GM23338 (cell line): ENCODE measurements at regions not wholly inside any gene's neighbourhood (a gene's known extent, or its start where the extent isn't known, plus 50 kb on each side); places are given as distances from the start of the nearest gene placed in this dataset.

ENCODE experiments used
- CREB1 ChIP-seq: fragments of 250-450 bp; sonication (Bioruptor Pico); IDR thresholded peaks from 2 replicates; pipeline ENCODE4 v1.5.0; 2020; ENCODE audit warnings: low read depth, mild to moderate bottlenecking, moderate library complexity
- CTCF ChIP-seq, 2 experiments: fragments of 200-600 bp in 1 of 2; sonication (generic) in 1 of 2; conservative IDR thresholded peaks; 2 replicates each; pipeline versions ENCODE4 v1.5.1 to v1.6.1; 2016 to 2017; ENCODE audit warnings: antibody characterized with exemption in 2 of 2, low read depth in 2 of 2, mild to moderate bottlenecking in 2 of 2, moderate library complexity in 1 of 2
- ETS1 ChIP-seq: IDR thresholded peaks from 2 replicates; pipeline ENCODE4 v1.6.1; 2016; ENCODE audit warnings: antibody characterized with exemption
- EZH2 ChIP-seq: fragments of 200-600 bp; sonication (generic); IDR thresholded peaks from one replicate; pipeline ENCODE4 v1.8.0; 2017; ENCODE audit warnings: antibody characterized with exemption, mild to moderate bottlenecking, low read depth; ENCODE audit not compliant: unreplicated experiment
- EZH2phosphoT487 ChIP-seq: fragments of 200-600 bp; sonication (generic); IDR thresholded peaks from one replicate; pipeline ENCODE4 v1.8.1; 2018; ENCODE audit warnings: antibody characterized with exemption; ENCODE audit not compliant: unreplicated experiment
- JUNB ChIP-seq: IDR thresholded peaks from one replicate; pipeline ENCODE4 v1.6.1; 2016; ENCODE audit warnings: antibody characterized with exemption; ENCODE audit not compliant: unreplicated experiment
- NANOG ChIP-seq: IDR thresholded peaks from 2 replicates; pipeline ENCODE4 v1.6.1; 2016; ENCODE audit warnings: antibody characterized with exemption, borderline replicate concordance
- POLR2AphosphoS5 ChIP-seq: IDR thresholded peaks from 2 replicates; pipeline ENCODE4 v1.6.1; 2016; ENCODE audit warnings: antibody characterized with exemption, low read depth
- REST ChIP-seq: IDR thresholded peaks from one replicate; pipeline ENCODE4 v1.6.1; 2018; ENCODE audit warnings: antibody characterized with exemption; ENCODE audit not compliant: unreplicated experiment
- STAT1 ChIP-seq: IDR thresholded peaks from one replicate; pipeline ENCODE4 v1.6.1; 2016; ENCODE audit warnings: antibody characterized with exemption; ENCODE audit not compliant: unreplicated experiment
- ZNF114 ChIP-seq: fragments of 250-450 bp; sonication (Bioruptor Pico); IDR thresholded peaks from 2 replicates; pipeline ENCODE4 v1.5.0; 2020; ENCODE audit warnings: mild to moderate bottlenecking, moderate library complexity
- ZNF331 ChIP-seq: fragments of 250-450 bp; sonication (Bioruptor Pico); IDR thresholded peaks from 2 replicates; pipeline ENCODE4 v1.5.0; 2020; ENCODE audit warnings: low read depth, mild to moderate bottlenecking, moderate library complexity

- no peak for TF ChIP-seq REST
- TF ChIP-seq CTCF (conservative IDR thresholded peaks at IDR 0.05; ENCODE audit: low read depth in 2 of 2): no peak
- no peak for TF ChIP-seq EZH2
- TF ChIP-seq CREB1 (CRISPR knock-in tag): no peak
- no peak for TF ChIP-seq EZH2phosphoT487
- TF ChIP-seq POLR2AphosphoS5: no peak
- no peak for TF ChIP-seq JUNB
- TF ChIP-seq STAT1: no peak
- no peak for TF ChIP-seq ETS1
- no peak for TF ChIP-seq NANOG
- no peak for TF ChIP-seq ZNF331 (CRISPR knock-in tag)
- no peak for TF ChIP-seq ZNF114 (CRISPR knock-in tag)
These were observed 227.9 kb upstream of the KYNU start for GRCh38 chr2:142649581-142649980.
